ENCODE measurements at regions not wholly inside any gene's neighbourhood (a gene's known extent, or its start where the extent isn't known, plus 50 kb on each side); places are given as distances from the start of the nearest gene placed in this dataset.
"Not testable (repeated sequence)": the region's sequence is repeated elsewhere in the genome, so short reads cannot be mapped to it uniquely, and the experiment has no call there.

- no peak for DNase-seq (ENCODE audit: low read depth)
Observed at GRCh38 chr2:142617461-142617860, 260.0 kb upstream of the KYNU start.

DNA sequence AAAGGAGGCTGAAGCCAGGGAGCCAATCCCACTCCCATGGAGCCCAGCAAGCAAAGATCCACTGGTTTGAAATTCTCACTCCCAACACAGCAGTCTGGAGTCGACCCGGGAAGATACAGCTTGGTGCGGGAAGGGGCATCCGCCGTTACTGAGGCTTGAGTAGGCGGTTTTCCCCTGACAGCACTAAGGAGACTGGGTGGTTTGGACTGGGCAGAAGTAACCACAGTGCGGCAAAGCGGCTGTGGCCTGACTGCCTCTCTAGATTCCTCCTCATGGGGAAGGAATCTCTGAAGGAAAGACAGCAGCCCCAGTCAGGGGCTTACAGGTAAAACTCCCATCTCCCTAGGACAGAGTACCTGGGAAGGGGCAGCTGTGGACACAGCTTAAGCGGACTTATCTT is 261.6 kb upstream of the KYNU start:
- no peak overlapping the region for H3K4me3 ChIP-seq (replicated peaks; ENCODE audit: low read depth, low read length)
- no peak for DNase-seq (ENCODE audit: low read depth)
- TF ChIP-seq, protein P1, sequence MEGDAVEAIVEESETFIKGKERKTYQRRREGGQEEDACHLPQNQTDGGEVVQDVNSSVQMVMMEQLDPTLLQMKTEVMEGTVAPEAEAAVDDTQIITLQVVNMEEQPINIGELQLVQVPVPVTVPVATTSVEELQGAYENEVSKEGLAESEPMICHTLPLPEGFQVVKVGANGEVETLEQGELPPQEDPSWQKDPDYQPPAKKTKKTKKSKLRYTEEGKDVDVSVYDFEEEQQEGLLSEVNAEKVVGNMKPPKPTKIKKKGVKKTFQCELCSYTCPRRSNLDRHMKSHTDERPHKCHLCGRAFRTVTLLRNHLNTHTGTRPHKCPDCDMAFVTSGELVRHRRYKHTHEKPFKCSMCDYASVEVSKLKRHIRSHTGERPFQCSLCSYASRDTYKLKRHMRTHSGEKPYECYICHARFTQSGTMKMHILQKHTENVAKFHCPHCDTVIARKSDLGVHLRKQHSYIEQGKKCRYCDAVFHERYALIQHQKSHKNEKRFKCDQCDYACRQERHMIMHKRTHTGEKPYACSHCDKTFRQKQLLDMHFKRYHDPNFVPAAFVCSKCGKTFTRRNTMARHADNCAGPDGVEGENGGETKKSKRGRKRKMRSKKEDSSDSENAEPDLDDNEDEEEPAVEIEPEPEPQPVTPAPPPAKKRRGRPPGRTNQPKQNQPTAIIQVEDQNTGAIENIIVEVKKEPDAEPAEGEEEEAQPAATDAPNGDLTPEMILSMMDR (IDR thresholded peaks at IDR 0.05; ENCODE audit: low read length, missing control alignments), result no peak

More at GRCh38 chr2:142617461-142617860, 260.0 kb upstream of the KYNU start:
- TF ChIP-seq, protein P1 (IDR thresholded peaks at IDR 0.05; ENCODE audit: low read length, missing control alignments), result no peak
- no peak overlapping the region for H3K4me3 ChIP-seq (replicated peaks; ENCODE audit: low read depth, low read length)

- DNase-seq (ENCODE audit: low read depth), result not testable (repeated sequence)
Observed at GRCh38 chr2:142613193-142613592, 264.3 kb upstream of the KYNU start.

DNA sequence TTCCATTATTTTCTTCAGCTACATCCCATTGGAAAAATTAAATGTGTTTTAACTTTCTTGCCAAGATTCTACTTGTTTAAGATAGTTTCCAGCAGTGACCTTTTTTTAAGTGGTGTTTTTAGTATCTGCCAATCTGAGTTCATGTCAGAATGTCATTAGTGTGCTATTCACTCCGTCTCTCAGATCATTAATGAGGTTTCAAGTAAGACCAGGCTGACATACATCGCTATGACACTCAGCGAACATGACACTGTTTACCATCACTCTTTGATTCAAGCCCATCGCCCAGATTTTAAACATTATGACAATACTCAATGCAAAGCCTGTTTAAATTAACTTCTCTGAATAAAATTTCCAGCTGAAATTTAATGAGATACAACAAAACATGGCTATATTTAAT is 272.0 kb upstream of the KYNU start:
- TF ChIP-seq, protein P1 (IDR thresholded peaks at IDR 0.05; ENCODE audit: low read length, missing control alignments), result no peak
- H3K4me3 ChIP-seq (replicated peaks; ENCODE audit: low read depth, low read length), result no peak overlapping the region

More at GRCh38 chr2:142613193-142613592, 264.3 kb upstream of the KYNU start:
- H3K4me3 ChIP-seq (replicated peaks; ENCODE audit: low read depth, low read length), result not testable (repeated sequence)

DNA sequence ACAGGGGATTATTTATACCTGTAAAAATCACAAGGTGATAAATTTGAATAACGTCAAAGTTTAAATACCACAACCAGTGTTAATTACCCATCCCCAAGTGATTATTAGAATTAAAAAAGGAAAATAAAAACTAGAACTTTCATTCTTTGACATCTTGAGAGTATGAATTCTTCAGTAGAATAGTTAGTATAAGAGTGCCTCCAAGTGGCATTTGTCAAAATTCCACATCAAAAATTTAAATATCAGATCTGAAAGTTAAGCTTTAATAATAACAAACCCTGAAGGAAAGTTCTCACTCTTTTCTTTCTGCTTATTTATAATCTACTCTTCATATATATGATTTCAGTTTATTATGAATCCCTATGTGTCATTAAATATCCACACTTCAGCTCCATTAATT is 273.7 kb upstream of the KYNU start:
- no peak overlapping the region for H3K4me3 ChIP-seq (replicated peaks; ENCODE audit: low read depth, low read length)
- TF ChIP-seq, protein P1 (IDR thresholded peaks at IDR 0.05; ENCODE audit: low read length, missing control alignments), result peak; percentile 15
- peak; percentile 18 for DNase-seq (ENCODE audit: low read depth)

More for the DNA sequence above, 272.0 kb upstream of the KYNU start:
- DNase-seq (ENCODE audit: low read depth), result no peak

DNA sequence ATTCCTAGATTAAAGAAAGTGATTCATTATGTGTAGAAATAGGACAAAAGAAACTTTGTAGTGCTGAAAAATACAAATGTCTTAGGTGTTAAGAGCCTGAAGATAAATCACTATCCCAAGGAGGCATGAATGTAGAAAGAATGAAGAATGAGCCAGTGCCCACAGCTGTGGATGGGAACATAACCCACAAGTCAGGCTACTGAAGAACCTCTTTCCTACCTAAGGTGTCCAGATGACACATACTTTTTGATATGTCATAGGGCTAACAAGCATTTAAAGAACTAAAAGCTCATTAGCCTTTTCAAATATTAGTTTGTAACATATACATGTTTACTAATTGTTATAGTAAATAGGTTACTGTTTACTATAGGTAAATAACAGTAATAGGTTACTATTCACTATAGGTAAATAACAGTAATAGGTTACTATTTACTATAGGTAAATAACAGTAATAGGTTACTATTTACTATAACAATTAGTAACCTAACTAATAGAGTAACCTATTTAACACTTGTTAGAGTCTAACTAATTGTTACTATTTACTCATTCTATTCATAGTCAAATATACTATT is 275.0 kb upstream of the KYNU start:
- no peak for DNase-seq (ENCODE audit: low read depth)
- H3K4me3 ChIP-seq (replicated peaks; ENCODE audit: low read depth, low read length), result no peak overlapping the region
- TF ChIP-seq, protein P1 (IDR thresholded peaks at IDR 0.05; ENCODE audit: low read length, missing control alignments), result no peak

GRCh38 chr2:142601794-142602193 is 275.7 kb upstream of the KYNU start:
- TF ChIP-seq, protein P1 (IDR thresholded peaks at IDR 0.05; ENCODE audit: low read length, missing control alignments), result no peak
- DNase-seq (ENCODE audit: low read depth), result no peak
- no peak overlapping the region for H3K4me3 ChIP-seq (replicated peaks; ENCODE audit: low read depth, low read length)

Measured in fibroblast of pulmonary artery (primary cell).